Trophoblast cell (in vitro differentiated cells and primary cell): ENCODE measurements at regions not wholly inside any gene's neighbourhood (a gene's known extent, or its start where the extent isn't known, plus 50 kb on each side); places are given as distances from the start of the nearest gene placed in this dataset.

Source experiments
- DNase-seq, 2 donors: peaks; one replicate each; pipeline ENCODE4 v3.0.0-alpha.2; 2016
- H2AFZ ChIP-seq: 2 replicates; pipeline ENCODE4 v1.6.1; 2013; ENCODE audit warnings: low read length, moderate library complexity, mild to moderate bottlenecking; ENCODE audit not compliant: insufficient read depth, poor library complexity
- H2AK5ac ChIP-seq: 2 replicates; pipeline ENCODE4 v1.6.1; 2013; ENCODE audit warnings: mild to moderate bottlenecking, low read length
- H2BK120ac ChIP-seq: 2 replicates; pipeline ENCODE4 v1.6.1; 2013; ENCODE audit warnings: low read length, mild to moderate bottlenecking, moderate library complexity; ENCODE audit not compliant: insufficient read depth, poor library complexity
- H2BK12ac ChIP-seq: 2 replicates; pipeline ENCODE4 v1.6.1; 2013; ENCODE audit warnings: mild to moderate bottlenecking, low read length, moderate library complexity
- H2BK5ac ChIP-seq: 2 replicates; pipeline ENCODE4 v1.6.1; 2013; ENCODE audit warnings: low read length, low read depth, moderate library complexity, mild to moderate bottlenecking; ENCODE audit not compliant: poor library complexity
- H3K14ac ChIP-seq: 2 replicates; pipeline ENCODE4 v1.6.1; 2013; ENCODE audit warnings: mild to moderate bottlenecking, low read length
- H3K18ac ChIP-seq: 2 replicates; pipeline ENCODE4 v1.6.1; 2013; ENCODE audit warnings: mild to moderate bottlenecking, low read length
- H3K23ac ChIP-seq: 2 replicates; pipeline ENCODE4 v1.6.1; 2013; ENCODE audit warnings: low read length
- H3K27ac ChIP-seq: 2 replicates; pipeline ENCODE4 v1.5.1; 2013; ENCODE audit warnings: low read depth, mild to moderate bottlenecking, inconsistent platforms, low read length, moderate library complexity
- H3K27me3 ChIP-seq: 2 replicates; pipeline ENCODE4 v1.6.1; 2013; ENCODE audit warnings: inconsistent platforms, mild to moderate bottlenecking, low read length, moderate library complexity; ENCODE audit not compliant: insufficient read depth
- H3K36me3 ChIP-seq, 2 experiments: 1 replicate in 1 of 2; 2 replicates in 1 of 2; pipeline ENCODE4 v1.6.1; 2013; ENCODE audit warnings: low read length in 2 of 2, mild to moderate bottlenecking in 2 of 2, moderate library complexity in 1 of 2; ENCODE audit not compliant: insufficient read depth in 2 of 2, control insufficient read depth in 1 of 2
- H3K4ac ChIP-seq: 2 replicates; pipeline ENCODE4 v1.6.1; 2013; ENCODE audit warnings: low read depth, mild to moderate bottlenecking, low read length, moderate library complexity
- H3K4me1 ChIP-seq, 2 experiments: 1 replicate in 1 of 2; 2 replicates in 1 of 2; pipeline ENCODE4 v1.6.1; 2013; ENCODE audit warnings: low read length in 2 of 2, mild to moderate bottlenecking in 2 of 2, moderate library complexity in 1 of 2; ENCODE audit not compliant: insufficient read depth in 2 of 2, control insufficient read depth in 1 of 2
- H3K4me2 ChIP-seq: 2 replicates; pipeline ENCODE4 v1.6.1; 2013; ENCODE audit warnings: inconsistent platforms, mild to moderate bottlenecking, low read length, moderate library complexity
- H3K4me3 ChIP-seq: 2 replicates; pipeline ENCODE4 v1.5.1; 2013; ENCODE audit warnings: mild to moderate bottlenecking, low read depth, low read length, inconsistent platforms
- H3K79me1 ChIP-seq: one replicate; pipeline ENCODE4 v1.6.1; 2013; ENCODE audit warnings: low read length
- H3K79me2 ChIP-seq: 2 replicates; pipeline ENCODE4 v1.6.1; 2013; ENCODE audit warnings: low read length, mild to moderate bottlenecking; ENCODE audit not compliant: control insufficient read depth, insufficient read depth, poor library complexity
- H3K9ac ChIP-seq: 2 replicates; pipeline ENCODE4 v1.6.1; 2013; ENCODE audit warnings: mild to moderate bottlenecking, low read length
- H3K9me3 ChIP-seq: 2 replicates; pipeline ENCODE4 v1.6.1; 2013; ENCODE audit warnings: low read depth, mild to moderate bottlenecking, control low read depth, inconsistent platforms, low read length; ENCODE audit not compliant: insufficient read depth
- H4K12ac ChIP-seq: 2 replicates; pipeline ENCODE4 v1.6.1; 2013; ENCODE audit warnings: low read depth, mild to moderate bottlenecking, low read length, moderate library complexity
- H4K8ac ChIP-seq: 2 replicates; pipeline ENCODE4 v1.6.1; 2013; ENCODE audit warnings: low read depth, mild to moderate bottlenecking, low read length, moderate library complexity
- H4K91ac ChIP-seq: one replicate; pipeline ENCODE4 v1.6.1; 2013; ENCODE audit warnings: low read depth, mild to moderate bottlenecking, low read length, moderate library complexity
- WGBS: extraction: QIAGEN DNeasy Blood & Tissue Kit; methylation state at CpG from one replicate; pipeline ENCODE4 v1.1.7; 2013; ENCODE audit warnings: missing lambda C conversion rate; ENCODE audit not compliant: insufficient read length, insufficient coverage; ENCODE audit errors: extremely low coverage; 5-methylcytosine and 5-hydroxymethylcytosine counted together

DNA sequence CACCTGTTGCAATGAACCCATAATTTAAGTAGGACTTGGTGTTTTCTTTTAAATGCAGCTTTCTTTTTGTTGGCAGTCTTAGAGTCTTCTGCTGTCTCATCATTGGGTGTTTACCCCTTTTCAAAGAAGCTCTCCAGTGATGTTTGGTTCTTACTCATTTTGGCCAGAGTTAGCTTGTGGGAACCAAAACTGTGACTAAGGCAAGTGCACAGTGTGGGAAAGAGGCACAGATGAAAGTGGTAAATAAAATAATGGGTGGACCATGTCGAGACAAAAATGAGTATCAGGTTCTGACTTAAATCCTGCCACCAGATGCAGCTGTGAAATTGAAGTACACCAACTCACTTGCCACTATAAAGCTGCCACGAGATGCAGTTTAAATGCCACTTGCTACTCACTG is 615.4 kb upstream of the MIS18BP1 start:
- H2BK5ac ChIP-seq, result no peak overlapping the region
- H3K4me3 ChIP-seq, result no peak overlapping the region
- H3K14ac ChIP-seq, result no peak overlapping the region
- no peaks in the 10 kb centered on the region for H3K4me1 ChIP-seq
- no peaks in the 10 kb centered on the region for H3K79me1 ChIP-seq
- no peak overlapping the region for H3K4ac ChIP-seq
- WGBS, result no CpG with 5 or more reads among the region's 2 CpGs
- no peak overlapping the region for H2AFZ ChIP-seq
- no peak overlapping the region for H2BK120ac ChIP-seq
- no peak overlapping the region for H4K12ac ChIP-seq
- H2BK12ac ChIP-seq, result no peak overlapping the region
- no peak for DNase-seq
- no peaks in the 10 kb centered on the region for H3K27me3 ChIP-seq
- H3K23ac ChIP-seq, result no peak overlapping the region
- H3K18ac ChIP-seq, result no peak overlapping the region
- H4K8ac ChIP-seq, result no peak overlapping the region
- H2AK5ac ChIP-seq, result no peak overlapping the region
- no peaks in the 10 kb centered on the region for H3K36me3 ChIP-seq
- no peak overlapping the region for H4K91ac ChIP-seq
- H3K9ac ChIP-seq, result no peak overlapping the region
- H3K9me3 ChIP-seq, result peaks cover 5% of the 10 kb centered on the region
- no peak overlapping the region for H3K4me2 ChIP-seq
- no peaks in the 10 kb centered on the region for H3K79me2 ChIP-seq
- H3K27ac ChIP-seq, result no peak overlapping the region

DNA sequence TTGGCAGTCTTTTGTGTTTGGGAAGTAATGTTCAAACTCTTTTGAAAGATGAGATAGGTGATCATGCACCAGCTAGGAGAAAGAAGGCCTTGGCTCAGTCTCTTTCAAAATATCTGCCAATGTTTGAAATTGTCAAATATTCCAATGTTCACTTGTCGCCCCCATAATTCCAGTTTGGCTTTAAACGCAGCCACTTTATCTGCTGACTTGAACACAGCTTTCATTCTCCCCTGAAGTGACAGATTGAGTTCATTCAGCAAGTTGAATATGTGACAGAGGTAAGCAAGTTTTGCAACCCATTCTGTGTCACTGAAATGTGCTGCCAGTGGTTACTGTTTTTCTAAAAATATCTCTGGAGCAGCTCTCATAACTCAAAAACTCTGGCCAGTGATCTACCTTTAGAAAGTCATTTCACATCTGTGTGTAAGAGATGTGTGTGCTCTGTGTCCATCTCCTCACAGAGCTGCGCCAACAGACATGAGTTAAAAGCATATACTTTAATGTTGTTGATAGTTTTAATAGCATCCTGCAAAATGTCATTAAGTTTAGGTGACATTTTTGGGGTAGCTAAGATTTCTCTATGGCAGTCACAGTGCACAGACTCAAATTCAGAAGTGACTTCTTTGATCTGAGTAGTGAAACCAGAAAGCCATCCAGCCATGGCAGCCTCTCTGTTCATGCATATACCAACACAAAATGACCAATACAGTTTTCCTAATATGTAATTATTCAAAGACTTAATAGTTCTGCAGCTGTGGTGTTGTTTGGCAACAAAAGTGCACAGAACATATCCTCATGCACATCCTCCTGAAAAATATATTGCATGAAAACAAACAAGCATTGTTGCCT is 614.3 kb upstream of the MIS18BP1 start:
- no peak overlapping the region for H3K27ac ChIP-seq
- no peak overlapping the region for H4K8ac ChIP-seq
- H3K9me3 ChIP-seq, result peaks cover 5% of the 10 kb centered on the region
- no peak overlapping the region for H4K12ac ChIP-seq
- H3K36me3 ChIP-seq, result no peaks in the 10 kb centered on the region
- DNase-seq, result no peak
- H3K79me2 ChIP-seq, result no peaks in the 10 kb centered on the region
- H3K18ac ChIP-seq, result no peak overlapping the region
- H3K9ac ChIP-seq, result no peak overlapping the region
- H3K4me3 ChIP-seq, result no peak overlapping the region
- H3K79me1 ChIP-seq, result no peaks in the 10 kb centered on the region
- no peak overlapping the region for H3K23ac ChIP-seq
- H3K4me1 ChIP-seq, result no peaks in the 10 kb centered on the region
- no peak overlapping the region for H3K14ac ChIP-seq
- H3K27me3 ChIP-seq, result no peaks in the 10 kb centered on the region
- H3K4ac ChIP-seq, result no peak overlapping the region
- no peak overlapping the region for H3K4me2 ChIP-seq
- no peak overlapping the region for H2AFZ ChIP-seq
- no peak overlapping the region for H2BK5ac ChIP-seq
- H2BK12ac ChIP-seq, result no peak overlapping the region
- no peak overlapping the region for H4K91ac ChIP-seq
- no CpG with 5 or more reads among the region's 3 CpGs for WGBS
- no peak overlapping the region for H2AK5ac ChIP-seq
- no peak overlapping the region for H2BK120ac ChIP-seq

DNA sequence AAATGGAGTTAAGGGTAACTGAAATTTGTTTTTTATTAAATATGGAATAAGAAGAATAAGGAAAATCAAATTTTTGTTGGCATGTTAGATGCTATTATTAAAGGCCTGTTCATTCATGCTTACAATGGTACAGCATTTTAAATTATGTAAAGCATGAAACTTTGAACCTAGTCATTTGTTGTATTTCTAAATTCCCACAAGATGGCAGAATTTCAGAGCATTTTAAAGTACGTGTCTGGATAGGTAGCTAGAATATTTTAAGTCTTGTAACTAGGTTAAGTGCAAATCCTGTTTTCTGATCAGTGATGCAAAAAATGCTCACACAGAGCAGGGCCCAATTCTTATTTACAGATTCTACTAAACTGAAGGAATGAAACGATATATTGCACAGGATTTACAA is 585.6 kb upstream of the MIS18BP1 start:
- H2AK5ac ChIP-seq, result no peak overlapping the region

DNA sequence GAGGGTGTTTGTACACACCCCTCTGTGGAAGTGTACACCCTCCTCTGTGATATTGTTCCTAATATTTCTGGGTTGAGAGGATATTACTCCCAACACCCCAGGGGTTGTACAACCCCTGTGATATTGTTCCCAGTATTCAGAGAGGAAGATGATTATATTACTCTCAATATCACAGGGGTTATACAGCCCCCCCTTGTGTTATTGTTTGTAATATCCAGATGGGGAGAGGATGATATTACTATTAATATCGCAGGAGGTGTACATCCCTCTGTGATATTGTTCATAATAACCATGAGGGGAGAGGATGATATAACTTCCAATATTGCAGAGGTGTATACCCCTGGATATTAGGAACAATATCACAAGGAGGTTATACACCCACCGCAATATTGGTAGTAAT is 566.1 kb upstream of the MIS18BP1 start:
- no peak overlapping the region for H4K8ac ChIP-seq
- no peak overlapping the region for H2AFZ ChIP-seq
- H3K23ac ChIP-seq, result no peak overlapping the region
- WGBS, result no CpG with 5 or more reads among the region's 2 CpGs
- H3K18ac ChIP-seq, result no peak overlapping the region
- no peak overlapping the region for H2AK5ac ChIP-seq
- H3K79me2 ChIP-seq, result no peaks in the 10 kb centered on the region
- H2BK5ac ChIP-seq, result no peak overlapping the region
- H4K91ac ChIP-seq, result no peak overlapping the region
- no peak overlapping the region for H3K4ac ChIP-seq
- no peak overlapping the region for H3K4me3 ChIP-seq
- H3K27me3 ChIP-seq, result no peaks in the 10 kb centered on the region
- no peak overlapping the region for H4K12ac ChIP-seq
- no peak overlapping the region for H3K9ac ChIP-seq
- H2BK12ac ChIP-seq, result no peak overlapping the region
- H3K79me1 ChIP-seq, result no peaks in the 10 kb centered on the region
- no peak overlapping the region for H3K27ac ChIP-seq
- no peak overlapping the region for H2BK120ac ChIP-seq
- H3K4me1 ChIP-seq, result no peaks in the 10 kb centered on the region
- H3K9me3 ChIP-seq, result no peaks in the 10 kb centered on the region
- DNase-seq, result no peak
- no peak overlapping the region for H3K4me2 ChIP-seq
- no peak overlapping the region for H3K14ac ChIP-seq
- H3K36me3 ChIP-seq, result no peaks in the 10 kb centered on the region

More for the DNA sequence above, 585.6 kb upstream of the MIS18BP1 start:
- peak in 1 of 2 donors; percentile 18 for DNase-seq
- no peak overlapping the region for H3K27ac ChIP-seq
- H2BK12ac ChIP-seq, result no peak overlapping the region
- no peak overlapping the region for H4K8ac ChIP-seq
- no peak overlapping the region for H4K12ac ChIP-seq
- no peaks in the 10 kb centered on the region for H3K36me3 ChIP-seq
- H3K4me3 ChIP-seq, result no peak overlapping the region
- H4K91ac ChIP-seq, result no peak overlapping the region
- no peak overlapping the region for H2BK5ac ChIP-seq
- H3K4ac ChIP-seq, result no peak overlapping the region
- no peak overlapping the region for H3K9ac ChIP-seq
- no peak overlapping the region for H3K23ac ChIP-seq
- no peak overlapping the region for H3K4me2 ChIP-seq
- WGBS, result no CpG with 5 or more reads among the region's 2 CpGs
- H3K18ac ChIP-seq, result no peak overlapping the region
- H2BK120ac ChIP-seq, result no peak overlapping the region
- H3K79me2 ChIP-seq, result no peaks in the 10 kb centered on the region
- H3K79me1 ChIP-seq, result no peaks in the 10 kb centered on the region
- H3K9me3 ChIP-seq, result no peaks in the 10 kb centered on the region
- no peak overlapping the region for H3K14ac ChIP-seq
- H3K4me1 ChIP-seq, result no peaks in the 10 kb centered on the region
- H3K27me3 ChIP-seq, result no peaks in the 10 kb centered on the region
- no peak overlapping the region for H2AFZ ChIP-seq
